IPS-11a (cell line): ENCODE measurements at regions not wholly inside any gene's neighbourhood (a gene's known extent, or its start where the extent isn't known, plus 50 kb on each side); places are given as distances from the start of the nearest gene placed in this dataset.
"Not testable (repeated sequence)": the region's sequence is repeated elsewhere in the genome, so short reads cannot be mapped to it uniquely, and the experiment has no call there.

Experiments
- H3K4me3 ChIP-seq: one replicate; pipeline ENCODE4 v1.5.1; 2013; ENCODE audit warnings: low read depth, low read length, control low read depth

DNA sequence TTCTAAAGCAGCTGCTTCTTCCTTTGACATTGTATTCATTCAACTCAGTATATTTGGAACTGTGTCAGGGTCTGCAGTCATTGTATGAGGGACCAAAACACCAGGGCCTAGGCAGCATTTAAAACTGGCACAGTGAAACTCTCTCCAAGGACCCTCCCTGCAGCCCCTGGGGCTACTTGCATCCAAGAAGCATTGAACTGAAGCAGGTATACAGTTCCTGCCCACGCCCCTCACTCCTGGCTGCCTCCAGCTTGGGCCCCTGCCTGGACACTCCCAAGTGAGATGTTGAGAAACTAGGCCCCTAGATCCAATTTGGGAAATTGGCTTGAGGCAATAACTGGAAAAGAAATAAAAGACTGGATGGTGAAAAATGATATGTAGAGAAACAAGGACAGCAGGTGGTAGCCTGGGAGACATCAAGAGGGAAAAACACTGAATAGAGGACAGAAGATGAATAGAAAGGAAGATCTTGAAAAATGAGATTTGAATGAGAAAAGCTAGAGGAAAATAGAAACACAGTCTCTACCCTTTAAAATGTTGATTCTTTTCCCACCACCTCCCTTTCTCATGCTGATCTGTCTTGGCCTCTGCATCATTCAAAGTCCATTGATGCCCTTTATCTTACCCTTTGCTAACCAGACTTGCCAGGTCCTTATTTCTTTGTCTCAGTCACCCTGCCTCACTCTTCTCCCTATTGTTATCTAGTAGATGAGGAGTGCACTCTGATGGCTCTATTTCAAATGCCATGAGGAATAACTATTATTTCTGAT is 368.8 kb upstream of the CDH8 start:
- no peak overlapping the region for H3K4me3 ChIP-seq

DNA sequence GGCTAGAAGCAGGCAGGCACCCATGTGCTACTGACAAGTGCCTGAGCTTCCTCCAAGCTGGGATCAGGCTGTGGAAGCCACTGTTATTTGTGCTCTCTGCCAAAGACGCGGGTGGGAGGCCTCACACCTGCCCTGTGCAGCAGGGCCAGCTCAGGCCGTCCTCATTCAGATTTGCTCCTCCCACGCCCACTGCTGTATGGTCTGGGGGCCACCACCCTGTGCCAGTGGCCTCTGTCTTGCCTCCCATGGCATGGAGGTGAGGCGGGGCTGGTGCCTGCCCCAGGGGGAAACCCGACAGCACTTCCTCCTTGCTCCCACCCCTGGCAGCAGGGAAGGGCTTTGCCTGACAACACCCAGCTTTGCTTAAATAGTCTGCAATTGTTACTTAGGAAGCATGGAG is 356.5 kb upstream of the CDH8 start:
- H3K4me3 ChIP-seq, result no peak overlapping the region

- no peak overlapping the region for H3K4me3 ChIP-seq
These were observed 355.7 kb upstream of the CDH8 start for GRCh38 chr16:62391940-62392339.

- no peak overlapping the region for H3K4me3 ChIP-seq
These were observed 354.9 kb upstream of the CDH8 start for GRCh38 chr16:62391134-62391533.

GRCh38 chr16:62390214-62390613 is 354.0 kb upstream of the CDH8 start:
- H3K4me3 ChIP-seq, result no peak overlapping the region

GRCh38 chr16:62386411-62386810 is 350.2 kb upstream of the CDH8 start:
- H3K4me3 ChIP-seq, result no peak overlapping the region

DNA sequence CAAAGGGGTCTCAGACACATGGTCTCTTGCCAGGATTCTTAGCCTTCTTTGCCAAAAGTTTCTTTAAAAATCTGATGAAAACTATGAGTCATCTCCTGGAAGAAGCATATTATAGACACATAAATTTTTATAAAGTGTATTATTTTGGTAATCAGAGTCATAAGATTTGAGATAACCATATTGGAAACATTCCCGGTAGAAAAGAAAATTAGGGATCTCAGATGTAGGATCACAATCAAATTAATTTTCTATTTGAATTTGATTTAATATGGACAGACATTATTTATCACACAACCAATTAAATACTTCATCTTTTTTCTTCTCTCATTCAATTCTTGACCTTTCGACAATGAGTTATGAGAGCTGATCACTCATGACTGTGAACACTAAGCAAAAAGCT is 347.7 kb upstream of the CDH8 start:
- no peak overlapping the region for H3K4me3 ChIP-seq

- no peak overlapping the region for H3K4me3 ChIP-seq
These were observed 334.2 kb upstream of the CDH8 start for GRCh38 chr16:62370445-62370844.

DNA sequence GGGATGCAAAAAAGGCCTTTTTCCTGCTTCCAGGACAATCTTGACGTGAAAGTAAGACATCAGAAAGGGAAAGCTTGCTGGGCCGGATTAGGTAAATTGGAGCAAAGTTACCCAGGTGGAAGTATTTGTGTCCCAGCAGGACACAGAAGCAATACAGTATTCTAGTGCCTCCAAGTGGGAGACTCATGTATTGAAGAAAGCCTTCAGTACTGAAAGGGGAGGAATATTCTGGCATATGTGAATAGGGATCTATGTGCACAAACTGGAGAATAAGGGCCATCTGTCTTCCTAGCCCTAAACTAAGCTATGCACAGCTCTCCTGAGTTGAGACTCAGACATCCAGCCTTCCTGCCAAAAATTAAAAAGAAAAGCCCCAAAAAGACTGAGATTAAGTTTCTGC is 327.3 kb upstream of the CDH8 start:
- no peak overlapping the region for H3K4me3 ChIP-seq

GRCh38 chr16:62353355-62353754 is 317.1 kb upstream of the CDH8 start:
- H3K4me3 ChIP-seq, result no peak overlapping the region

DNA sequence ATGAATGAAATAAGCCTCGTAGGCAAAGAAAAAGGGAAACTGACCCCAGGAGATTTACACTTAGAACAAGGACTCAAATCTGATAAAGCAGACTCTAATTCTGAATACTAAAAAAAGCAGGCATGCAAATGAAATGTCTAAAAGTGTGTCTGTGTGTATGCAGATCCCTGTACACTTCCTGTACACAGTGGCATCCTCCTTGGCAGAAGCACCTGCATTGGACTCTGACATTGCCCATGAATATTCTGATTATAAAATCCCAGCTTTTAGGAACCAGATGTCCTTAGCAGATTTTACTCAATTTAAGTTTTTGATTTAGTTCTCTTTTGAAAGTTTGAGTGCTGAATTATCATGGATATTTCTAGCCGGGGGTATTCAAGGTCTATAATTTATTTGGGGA is 306.0 kb upstream of the CDH8 start:
- no peak overlapping the region for H3K4me3 ChIP-seq

GRCh38 chr16:62335356-62335755 is 299.1 kb upstream of the CDH8 start:
- no peak overlapping the region for H3K4me3 ChIP-seq

GRCh38 chr16:62321606-62322005 is 285.4 kb upstream of the CDH8 start:
- H3K4me3 ChIP-seq, result no peak overlapping the region

- no peak overlapping the region for H3K4me3 ChIP-seq
These were observed 262.4 kb upstream of the CDH8 start for GRCh38 chr16:62298600-62298999.

DNA sequence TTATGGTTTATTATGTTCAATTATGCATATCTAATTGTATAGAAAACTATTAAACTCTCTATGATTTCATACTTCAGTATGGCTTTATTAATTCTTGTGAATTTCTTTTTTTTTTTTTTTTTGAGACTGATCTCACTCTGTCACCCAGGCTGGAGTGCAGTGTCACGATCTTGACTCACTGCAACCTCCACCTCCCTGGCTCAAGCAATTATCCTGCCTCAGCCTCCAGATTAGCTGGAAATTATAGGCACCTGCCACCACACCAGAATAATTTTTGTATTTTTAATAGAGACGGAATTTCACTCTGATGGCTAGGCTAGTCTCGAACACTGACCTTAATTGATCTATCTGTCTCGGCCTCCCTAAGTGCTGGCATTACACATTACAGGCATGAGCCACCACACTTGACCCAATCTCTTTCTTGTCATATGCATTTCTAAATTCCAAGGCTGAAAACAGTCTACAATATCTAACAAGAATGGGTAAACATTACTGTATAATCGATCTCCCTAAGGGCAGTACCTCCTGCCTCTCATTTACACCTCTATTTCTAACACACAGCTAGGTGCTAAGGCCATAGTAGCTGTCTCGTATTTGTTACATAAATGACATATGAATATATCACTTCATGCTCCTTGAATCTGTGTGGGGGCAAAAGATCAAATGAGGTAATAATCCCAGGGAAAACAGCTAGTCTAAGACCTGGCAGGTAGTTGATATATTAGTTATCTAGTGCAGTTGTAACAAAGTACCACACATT is 258.2 kb upstream of the CDH8 start:
- no peak overlapping the region for H3K4me3 ChIP-seq

DNA sequence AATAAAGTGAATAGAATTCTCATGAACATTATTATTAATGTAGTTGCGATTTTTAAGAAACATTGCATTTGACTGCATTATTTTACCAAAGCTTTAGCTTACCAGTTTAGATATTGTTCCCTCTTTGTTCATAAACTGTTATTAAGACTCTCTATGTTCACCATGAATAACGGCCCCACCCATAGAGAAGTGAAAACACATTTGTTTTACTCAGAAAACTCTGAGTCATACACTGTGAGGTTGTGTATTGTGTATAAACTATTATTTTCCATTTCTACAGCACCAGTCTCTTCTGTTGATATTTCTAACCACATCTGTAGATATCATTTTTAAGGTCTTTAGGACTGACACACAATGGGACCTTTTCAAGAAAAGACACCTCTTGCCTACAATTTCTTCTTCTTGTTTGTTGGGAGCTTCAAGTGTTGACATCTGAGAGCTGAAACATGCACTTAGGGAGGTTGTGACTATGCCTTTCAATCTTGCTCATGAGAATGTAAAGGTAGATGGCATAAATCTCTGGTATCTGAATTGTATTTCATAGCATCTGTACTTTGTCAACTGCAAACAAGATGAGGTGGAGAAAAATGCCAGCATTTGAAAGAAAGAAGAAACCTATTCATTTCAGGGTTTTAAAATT is 252.9 kb upstream of the CDH8 start:
- no peak overlapping the region for H3K4me3 ChIP-seq

- H3K4me3 ChIP-seq, result no peak overlapping the region
These were observed 244.3 kb upstream of the CDH8 start for GRCh38 chr16:62280506-62280905.

DNA sequence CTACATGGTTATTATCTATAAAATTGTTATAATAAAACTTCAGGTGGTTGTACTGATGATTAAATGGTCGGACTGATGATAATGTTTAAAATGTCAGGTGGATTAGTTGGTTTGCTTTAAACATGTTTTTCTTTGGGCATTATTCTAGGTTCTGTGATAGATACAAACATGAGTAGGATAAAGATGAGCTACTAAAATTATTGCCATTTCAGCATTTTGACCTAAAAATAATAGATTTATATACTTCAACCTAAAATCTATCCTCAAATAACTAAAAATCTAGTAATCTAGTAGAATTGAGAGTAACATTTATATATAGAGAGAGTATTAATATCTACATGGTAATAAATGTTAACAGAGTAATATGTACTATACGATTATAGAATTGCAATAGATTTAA is 241.7 kb upstream of the CDH8 start:
- no peak overlapping the region for H3K4me3 ChIP-seq

DNA sequence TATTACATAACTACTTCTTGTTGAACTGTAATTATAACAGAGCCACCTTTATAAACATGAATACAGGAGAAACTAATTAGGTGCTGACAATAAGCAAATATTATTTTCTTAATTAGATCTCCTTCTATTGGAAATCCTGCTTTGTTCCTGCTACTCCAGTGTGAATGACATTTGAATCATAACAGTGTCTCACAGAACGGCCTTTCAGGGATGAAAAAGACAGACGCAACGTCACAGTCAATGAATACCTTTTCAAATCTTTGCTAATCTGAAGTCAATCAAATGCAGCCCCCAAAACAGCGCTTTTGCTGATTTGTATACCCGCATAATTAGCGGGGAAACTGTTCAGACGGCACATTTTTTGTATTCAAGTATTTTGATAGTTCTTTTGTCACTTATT is 240.4 kb upstream of the CDH8 start:
- H3K4me3 ChIP-seq, result no peak overlapping the region

GRCh38 chr16:62272035-62272434 is 235.8 kb upstream of the CDH8 start:
- no peak overlapping the region for H3K4me3 ChIP-seq

DNA sequence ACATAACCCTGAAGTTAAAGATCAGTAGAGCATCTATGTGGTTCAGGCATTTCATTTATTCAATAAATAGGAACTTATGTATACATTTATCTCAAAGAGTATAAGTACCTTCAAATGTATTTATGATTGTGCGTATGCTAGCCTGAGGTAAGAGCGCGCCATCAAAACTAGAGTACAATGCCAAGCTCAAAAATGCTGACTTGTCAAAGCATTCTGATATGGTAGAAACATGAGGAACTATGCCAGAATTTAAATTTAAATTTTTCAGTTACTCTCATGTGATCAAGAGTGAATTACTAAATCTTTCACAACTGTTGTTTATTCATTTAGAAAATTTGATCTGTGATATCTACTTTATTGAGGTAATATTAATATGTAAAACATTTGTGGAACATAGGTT is 225.5 kb upstream of the CDH8 start:
- H3K4me3 ChIP-seq, result no peak overlapping the region

DNA sequence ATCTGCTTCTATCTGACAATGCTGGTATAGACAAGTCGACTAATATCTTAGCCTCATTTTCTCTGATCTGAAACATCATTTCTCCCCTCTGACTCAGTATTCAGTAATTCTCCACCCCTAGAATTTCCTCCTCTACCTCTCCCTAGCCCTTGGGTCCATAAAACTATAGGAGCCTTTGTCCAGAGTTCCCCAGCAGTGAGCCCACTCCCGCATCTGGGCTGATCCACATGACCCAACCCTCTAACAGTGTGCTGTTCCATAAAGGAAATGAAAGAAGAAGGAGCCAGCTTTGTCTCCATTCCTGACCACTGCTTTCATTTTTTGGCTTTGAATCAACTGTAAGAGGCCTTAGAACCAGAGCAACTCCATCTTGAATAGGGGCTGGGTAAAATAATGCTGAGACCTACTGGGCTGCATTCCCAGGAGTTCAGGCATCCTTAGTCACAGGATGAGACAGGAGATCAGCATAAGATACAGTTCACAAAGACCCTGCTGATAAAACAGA is 222.7 kb upstream of the CDH8 start:
- H3K4me3 ChIP-seq, result not testable (repeated sequence)
